HEK293 (cell line): ENCODE measurements at regions not wholly inside any gene's neighbourhood (a gene's known extent, or its start where the extent isn't known, plus 50 kb on each side); places are given as distances from the start of the nearest gene placed in this dataset.

Experiments used
- HOXA7 ChIP-seq: sonication (generic); formaldehyde crosslinking; IDR thresholded peaks from 2 replicates; pipeline ENCODE4 v1.8.1; 2022; ENCODE audit warnings: missing genetic modification reagents, borderline replicate concordance
- HOXC10 ChIP-seq: sonication (generic); formaldehyde crosslinking; IDR thresholded peaks from 2 replicates; pipeline ENCODE4 v1.8.1; 2023; ENCODE audit warnings: mild to moderate bottlenecking, missing genetic modification reagents
- PRDM10 ChIP-seq: fragments of 450-650 bp; formaldehyde crosslinking; IDR thresholded peaks from 2 replicates; pipeline ENCODE4 v1.5.1; 2016; ENCODE audit warnings: missing biosample characterization, missing genetic modification characterization
- ZBTB1 ChIP-seq: fragments of 450-650 bp; formaldehyde crosslinking; IDR thresholded peaks from 2 replicates; pipeline ENCODE4 v1.5.1; 2016; ENCODE audit warnings: missing biosample characterization, missing genetic modification characterization
- ZNF138 ChIP-seq: fragments of 450-650 bp; formaldehyde crosslinking; IDR thresholded peaks from 2 replicates; pipeline ENCODE4 v1.5.1; 2016; ENCODE audit warnings: missing biosample characterization, missing genetic modification characterization, borderline replicate concordance
- ZNF140 ChIP-seq: fragments of 450-650 bp; formaldehyde crosslinking; IDR thresholded peaks from 2 replicates; pipeline ENCODE4 v1.5.1; 2016; ENCODE audit warnings: missing biosample characterization, missing genetic modification characterization
- ZNF280D ChIP-seq: fragments of 450-650 bp; formaldehyde crosslinking; IDR thresholded peaks from 2 replicates; pipeline ENCODE4 v1.5.1; 2016; ENCODE audit warnings: missing biosample characterization, missing genetic modification characterization
- ZNF311 ChIP-seq: fragments of 450-650 bp; formaldehyde crosslinking; IDR thresholded peaks from 2 replicates; pipeline ENCODE4 v1.5.1; 2017; ENCODE audit warnings: missing biosample characterization, missing genetic modification characterization, borderline replicate concordance
- ZNF391 ChIP-seq: fragments of 450-650 bp; formaldehyde crosslinking; IDR thresholded peaks from 2 replicates; pipeline ENCODE4 v1.5.1; 2016; ENCODE audit warnings: low read depth, missing biosample characterization, missing genetic modification characterization, borderline replicate concordance
- ZNF423 ChIP-seq: fragments of 450-650 bp; formaldehyde crosslinking; IDR thresholded peaks from 2 replicates; pipeline ENCODE4 v1.5.1; 2016; ENCODE audit warnings: missing biosample characterization, missing genetic modification characterization
- ZNF555 ChIP-seq: fragments of 450-650 bp; formaldehyde crosslinking; conservative IDR thresholded peaks from 2 replicates; pipeline ENCODE4 v1.5.1; 2017; ENCODE audit warnings: missing biosample characterization, mild to moderate bottlenecking, missing genetic modification characterization, inconsistent platforms
- ZNF621 ChIP-seq: fragments of 450-650 bp; formaldehyde crosslinking; IDR thresholded peaks from 2 replicates; pipeline ENCODE4 v1.5.1; 2017; ENCODE audit warnings: missing biosample characterization, missing genetic modification characterization
- ZNF658 ChIP-seq: fragments of 450-650 bp; formaldehyde crosslinking; IDR thresholded peaks from 2 replicates; pipeline ENCODE4; 2016; ENCODE audit warnings: missing biosample characterization, missing genetic modification characterization
- ZSCAN30 ChIP-seq: fragments of 450-650 bp; IDR thresholded peaks from 2 replicates; pipeline ENCODE4 v1.5.1; 2018; ENCODE audit warnings: missing biosample characterization, mild to moderate bottlenecking, missing genetic modification characterization, moderate library complexity
- TF ChIP-seq, protein P1 (sequence below): fragments of 450-650 bp; formaldehyde crosslinking; IDR thresholded peaks from 2 replicates; pipeline ENCODE4 v1.5.1; 2016; ENCODE audit warnings: missing biosample characterization, missing genetic modification characterization, borderline replicate concordance
- TF ChIP-seq, protein P2 (sequence below): fragments of 450-650 bp; formaldehyde crosslinking; IDR thresholded peaks from 2 replicates; pipeline ENCODE4 v1.5.1; 2016; ENCODE audit warnings: missing biosample characterization, missing genetic modification characterization
- TF ChIP-seq, protein P3 (sequence below): fragments of 450-650 bp; formaldehyde crosslinking; IDR thresholded peaks from 2 replicates; pipeline ENCODE4 v1.5.1; 2017; ENCODE audit warnings: missing biosample characterization, missing genetic modification characterization
- TF ChIP-seq, protein P4 (sequence below): fragments of 450-650 bp; formaldehyde crosslinking; IDR thresholded peaks from 2 replicates; pipeline ENCODE4 v1.5.1; 2016; ENCODE audit warnings: missing biosample characterization, missing genetic modification characterization
- TF ChIP-seq, protein P5 (sequence below): fragments of 450-650 bp; formaldehyde crosslinking; IDR thresholded peaks from 2 replicates; pipeline ENCODE4 v1.5.1; 2016; ENCODE audit warnings: missing biosample characterization, missing genetic modification characterization, low read depth

- TF ChIP-seq ZNF311, result no peak
- TF ChIP-seq PRDM10, result peak; percentile 93
- TF ChIP-seq ZSCAN30 (tag by site-specific recombination), result peak; percentile 83; the same call in 1 of the 2 replicates
- no peak for TF ChIP-seq HOXC10 (CRISPR knock-in tag)
- no peak for TF ChIP-seq HOXA7 (CRISPR knock-in tag)
- TF ChIP-seq, protein P1, sequence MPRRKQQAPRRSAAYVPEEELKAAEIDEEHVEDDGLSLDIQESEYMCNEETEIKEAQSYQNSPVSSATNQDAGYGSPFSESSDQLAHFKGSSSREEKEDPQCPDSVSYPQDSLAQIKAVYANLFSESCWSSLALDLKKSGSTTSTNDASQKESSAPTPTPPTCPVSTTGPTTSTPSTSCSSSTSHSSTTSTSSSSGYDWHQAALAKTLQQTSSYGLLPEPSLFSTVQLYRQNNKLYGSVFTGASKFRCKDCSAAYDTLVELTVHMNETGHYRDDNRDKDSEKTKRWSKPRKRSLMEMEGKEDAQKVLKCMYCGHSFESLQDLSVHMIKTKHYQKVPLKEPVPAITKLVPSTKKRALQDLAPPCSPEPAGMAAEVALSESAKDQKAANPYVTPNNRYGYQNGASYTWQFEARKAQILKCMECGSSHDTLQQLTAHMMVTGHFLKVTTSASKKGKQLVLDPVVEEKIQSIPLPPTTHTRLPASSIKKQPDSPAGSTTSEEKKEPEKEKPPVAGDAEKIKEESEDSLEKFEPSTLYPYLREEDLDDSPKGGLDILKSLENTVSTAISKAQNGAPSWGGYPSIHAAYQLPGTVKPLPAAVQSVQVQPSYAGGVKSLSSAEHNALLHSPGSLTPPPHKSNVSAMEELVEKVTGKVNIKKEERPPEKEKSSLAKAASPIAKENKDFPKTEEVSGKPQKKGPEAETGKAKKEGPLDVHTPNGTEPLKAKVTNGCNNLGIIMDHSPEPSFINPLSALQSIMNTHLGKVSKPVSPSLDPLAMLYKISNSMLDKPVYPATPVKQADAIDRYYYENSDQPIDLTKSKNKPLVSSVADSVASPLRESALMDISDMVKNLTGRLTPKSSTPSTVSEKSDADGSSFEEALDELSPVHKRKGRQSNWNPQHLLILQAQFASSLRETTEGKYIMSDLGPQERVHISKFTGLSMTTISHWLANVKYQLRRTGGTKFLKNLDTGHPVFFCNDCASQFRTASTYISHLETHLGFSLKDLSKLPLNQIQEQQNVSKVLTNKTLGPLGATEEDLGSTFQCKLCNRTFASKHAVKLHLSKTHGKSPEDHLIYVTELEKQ, result peak; percentile 84
- TF ChIP-seq ZNF423, result no peak
- TF ChIP-seq ZNF280D, result no peak
- no peak for TF ChIP-seq ZNF140
- TF ChIP-seq, protein P2, sequence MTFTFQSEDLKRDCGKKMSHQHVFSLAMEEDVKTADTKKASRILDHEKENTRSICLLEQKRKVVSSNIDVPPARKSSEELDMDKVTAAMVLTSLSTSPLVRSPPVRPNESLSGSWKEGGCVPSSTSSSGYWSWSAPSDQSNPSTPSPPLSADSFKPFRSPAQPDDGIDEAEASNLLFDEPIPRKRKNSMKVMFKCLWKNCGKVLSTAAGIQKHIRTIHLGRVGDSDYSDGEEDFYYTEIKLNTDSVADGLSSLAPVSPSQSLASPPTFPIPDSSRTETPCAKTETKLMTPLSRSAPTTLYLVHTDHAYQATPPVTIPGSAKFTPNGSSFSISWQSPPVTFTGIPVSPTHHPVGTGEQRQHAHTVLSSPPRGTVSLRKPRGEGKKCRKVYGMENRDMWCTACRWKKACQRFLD (tag by site-specific recombination), result no peak
- TF ChIP-seq ZNF138, result no peak
- TF ChIP-seq, protein P3, sequence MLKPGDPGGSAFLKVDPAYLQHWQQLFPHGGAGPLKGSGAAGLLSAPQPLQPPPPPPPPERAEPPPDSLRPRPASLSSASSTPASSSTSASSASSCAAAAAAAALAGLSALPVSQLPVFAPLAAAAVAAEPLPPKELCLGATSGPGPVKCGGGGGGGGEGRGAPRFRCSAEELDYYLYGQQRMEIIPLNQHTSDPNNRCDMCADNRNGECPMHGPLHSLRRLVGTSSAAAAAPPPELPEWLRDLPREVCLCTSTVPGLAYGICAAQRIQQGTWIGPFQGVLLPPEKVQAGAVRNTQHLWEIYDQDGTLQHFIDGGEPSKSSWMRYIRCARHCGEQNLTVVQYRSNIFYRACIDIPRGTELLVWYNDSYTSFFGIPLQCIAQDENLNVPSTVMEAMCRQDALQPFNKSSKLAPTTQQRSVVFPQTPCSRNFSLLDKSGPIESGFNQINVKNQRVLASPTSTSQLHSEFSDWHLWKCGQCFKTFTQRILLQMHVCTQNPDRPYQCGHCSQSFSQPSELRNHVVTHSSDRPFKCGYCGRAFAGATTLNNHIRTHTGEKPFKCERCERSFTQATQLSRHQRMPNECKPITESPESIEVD (tag by site-specific recombination), result peak; percentile 41; the same call in 1 of the 2 replicates
- TF ChIP-seq, protein P4, sequence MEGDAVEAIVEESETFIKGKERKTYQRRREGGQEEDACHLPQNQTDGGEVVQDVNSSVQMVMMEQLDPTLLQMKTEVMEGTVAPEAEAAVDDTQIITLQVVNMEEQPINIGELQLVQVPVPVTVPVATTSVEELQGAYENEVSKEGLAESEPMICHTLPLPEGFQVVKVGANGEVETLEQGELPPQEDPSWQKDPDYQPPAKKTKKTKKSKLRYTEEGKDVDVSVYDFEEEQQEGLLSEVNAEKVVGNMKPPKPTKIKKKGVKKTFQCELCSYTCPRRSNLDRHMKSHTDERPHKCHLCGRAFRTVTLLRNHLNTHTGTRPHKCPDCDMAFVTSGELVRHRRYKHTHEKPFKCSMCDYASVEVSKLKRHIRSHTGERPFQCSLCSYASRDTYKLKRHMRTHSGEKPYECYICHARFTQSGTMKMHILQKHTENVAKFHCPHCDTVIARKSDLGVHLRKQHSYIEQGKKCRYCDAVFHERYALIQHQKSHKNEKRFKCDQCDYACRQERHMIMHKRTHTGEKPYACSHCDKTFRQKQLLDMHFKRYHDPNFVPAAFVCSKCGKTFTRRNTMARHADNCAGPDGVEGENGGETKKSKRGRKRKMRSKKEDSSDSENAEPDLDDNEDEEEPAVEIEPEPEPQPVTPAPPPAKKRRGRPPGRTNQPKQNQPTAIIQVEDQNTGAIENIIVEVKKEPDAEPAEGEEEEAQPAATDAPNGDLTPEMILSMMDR (tag by site-specific recombination), result peak; percentile 34; the same call in 1 of the 2 replicates
- TF ChIP-seq, protein P5, sequence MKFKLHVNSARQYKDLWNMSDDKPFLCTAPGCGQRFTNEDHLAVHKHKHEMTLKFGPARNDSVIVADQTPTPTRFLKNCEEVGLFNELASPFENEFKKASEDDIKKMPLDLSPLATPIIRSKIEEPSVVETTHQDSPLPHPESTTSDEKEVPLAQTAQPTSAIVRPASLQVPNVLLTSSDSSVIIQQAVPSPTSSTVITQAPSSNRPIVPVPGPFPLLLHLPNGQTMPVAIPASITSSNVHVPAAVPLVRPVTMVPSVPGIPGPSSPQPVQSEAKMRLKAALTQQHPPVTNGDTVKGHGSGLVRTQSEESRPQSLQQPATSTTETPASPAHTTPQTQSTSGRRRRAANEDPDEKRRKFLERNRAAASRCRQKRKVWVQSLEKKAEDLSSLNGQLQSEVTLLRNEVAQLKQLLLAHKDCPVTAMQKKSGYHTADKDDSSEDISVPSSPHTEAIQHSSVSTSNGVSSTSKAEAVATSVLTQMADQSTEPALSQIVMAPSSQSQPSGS (tag by site-specific recombination), result peak; percentile 81; the same call in 1 of the 2 replicates
- TF ChIP-seq ZBTB1 (tag by site-specific recombination), result 0 out of 2 replicates have a peak, but pooled peaks have one; percentile 60
- TF ChIP-seq ZNF555 (tag by site-specific recombination), result no peak
- peak; percentile 47; the same call in 1 of the 2 replicates for TF ChIP-seq ZNF391 (tag by site-specific recombination)
- TF ChIP-seq ZNF621, result no peak
- no peak for TF ChIP-seq ZNF658
Observed at GRCh38 chr5:174520420-174521396, 203.7 kb upstream of the MSX2 start (continued).
